ENCODE measurements at regions not wholly inside any gene's neighbourhood (a gene's known extent, or its start where the extent isn't known, plus 50 kb on each side); places are given as distances from the start of the nearest gene placed in this dataset.

- TF ChIP-seq POLR2AphosphoS5 (IDR thresholded peaks at IDR 0.05; ENCODE audit: low read depth, low read length) (no peak), POLR2A (IDR thresholded peaks at IDR 0.05; ENCODE audit: low read depth, low read length) (no peak)
These were observed 328.8 kb upstream of the BTBD3 start for GRCh38 chr20:11588875-11589274.
